GM21576 (cell line): ENCODE measurements at regions not wholly inside any gene's neighbourhood (a gene's known extent, or its start where the extent isn't known, plus 50 kb on each side); places are given as distances from the start of the nearest gene placed in this dataset.

ENCODE experiments used
- ATAC-seq: cut with Tn5 transposase; IDR thresholded peaks from one replicate; pipeline ENCODE4 v1.9.1; 2021; ENCODE audit warnings: mild to moderate bottlenecking, moderate library complexity; ENCODE audit not compliant: unreplicated experiment

- ATAC-seq: no peak
Measured at GRCh38 chr2:67812682-67813081, 250.1 kb downstream of the C1D start.

GRCh38 chr2:67823726-67824125 lies 239.1 kb downstream of the C1D start:
- no peak for ATAC-seq

DNA sequence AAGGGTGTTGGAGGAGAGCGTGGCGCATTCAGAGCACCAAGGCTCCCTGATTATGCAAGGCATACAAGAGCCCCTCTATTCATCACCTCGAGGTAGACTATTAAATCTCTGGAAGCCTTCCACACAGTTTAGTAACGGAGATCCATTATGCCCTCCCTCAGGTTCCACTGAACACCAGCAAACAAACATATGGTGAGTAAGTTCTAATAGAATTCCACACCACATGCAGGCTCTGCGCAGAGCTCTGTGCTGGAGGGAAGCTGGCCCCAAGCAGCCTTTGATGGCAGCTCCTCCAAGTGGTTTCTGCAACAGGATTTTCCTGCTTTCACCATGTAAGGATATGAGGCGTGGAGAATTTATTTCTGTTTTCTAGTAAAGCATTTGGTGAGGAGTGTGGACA lies 238.6 kb downstream of the C1D start:
- no peak for ATAC-seq

- ATAC-seq: no peak
Measured at GRCh38 chr2:67825476-67825875, 237.3 kb downstream of the C1D start.

GRCh38 chr2:67828066-67828465 lies 234.7 kb downstream of the C1D start:
- no peak for ATAC-seq

- no peak for ATAC-seq
Measured at GRCh38 chr2:67829470-67829869, 233.3 kb downstream of the C1D start.

GRCh38 chr2:67833632-67834031 lies 229.2 kb downstream of the C1D start:
- no peak for ATAC-seq

- ATAC-seq: no peak
Measured at GRCh38 chr2:67834482-67834881, 228.3 kb downstream of the C1D start.

DNA sequence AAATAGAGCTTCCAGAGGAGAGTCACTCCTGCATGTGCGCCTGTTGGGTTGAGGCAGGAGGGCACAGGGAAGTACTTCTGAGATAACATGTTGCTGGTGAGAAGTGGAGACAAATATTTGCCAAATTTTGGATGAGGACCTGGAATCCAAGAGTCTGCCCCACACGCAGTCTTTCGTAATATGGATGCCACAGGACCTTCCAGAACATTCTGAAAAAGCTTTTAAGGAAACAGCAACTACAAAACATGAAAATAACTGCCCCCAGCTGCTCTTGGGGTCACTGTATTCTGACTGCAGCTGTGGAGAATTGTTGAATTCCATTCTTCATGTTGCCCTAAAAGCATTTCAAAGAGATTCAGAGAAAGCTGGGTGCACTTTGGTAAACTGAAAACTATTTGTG lies 227.5 kb downstream of the C1D start:
- ATAC-seq: no peak

GRCh38 chr2:67836866-67837265 lies 225.9 kb downstream of the C1D start:
- ATAC-seq: no peak

DNA sequence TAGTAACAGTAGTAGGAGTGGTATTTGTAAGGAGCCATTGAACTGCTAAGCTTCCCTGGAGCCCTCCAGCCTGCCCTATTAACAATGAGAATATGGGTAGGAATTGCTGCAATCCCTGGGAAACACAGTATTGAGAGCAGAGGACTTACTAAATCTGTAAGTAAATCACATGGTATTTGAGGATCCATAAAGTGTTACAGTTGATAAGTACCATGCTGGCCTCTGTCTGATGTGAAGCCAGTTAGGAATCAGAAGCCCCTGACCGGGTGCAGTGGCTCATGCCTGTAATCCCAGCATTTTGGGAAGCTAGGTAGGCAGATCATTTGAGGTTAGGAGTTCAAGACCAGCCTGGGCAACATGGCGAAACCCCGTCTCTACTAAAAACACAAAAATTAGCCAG lies 224.6 kb downstream of the C1D start:
- ATAC-seq: no peak

- ATAC-seq: no peak
Measured at GRCh38 chr2:67839242-67839641, 223.6 kb downstream of the C1D start.

DNA sequence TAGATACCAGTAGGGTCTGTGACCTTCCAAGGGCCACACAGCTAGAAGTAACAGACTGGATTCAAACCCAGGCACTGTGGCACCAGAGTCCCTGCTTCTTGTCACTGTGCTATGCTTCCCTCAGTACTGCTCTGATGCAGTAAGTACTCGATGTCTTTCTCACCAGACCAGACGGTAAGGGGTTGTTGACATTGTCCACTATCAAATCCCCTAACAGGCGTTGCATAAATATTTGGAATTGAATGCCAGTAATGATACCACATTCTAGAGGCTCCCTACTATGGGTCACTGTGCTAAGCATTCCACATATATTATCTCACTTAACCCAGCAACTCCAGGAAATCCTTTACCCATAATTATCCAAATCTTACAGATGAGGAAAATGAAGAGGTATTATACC lies 223.1 kb downstream of the C1D start:
- no peak for ATAC-seq

DNA sequence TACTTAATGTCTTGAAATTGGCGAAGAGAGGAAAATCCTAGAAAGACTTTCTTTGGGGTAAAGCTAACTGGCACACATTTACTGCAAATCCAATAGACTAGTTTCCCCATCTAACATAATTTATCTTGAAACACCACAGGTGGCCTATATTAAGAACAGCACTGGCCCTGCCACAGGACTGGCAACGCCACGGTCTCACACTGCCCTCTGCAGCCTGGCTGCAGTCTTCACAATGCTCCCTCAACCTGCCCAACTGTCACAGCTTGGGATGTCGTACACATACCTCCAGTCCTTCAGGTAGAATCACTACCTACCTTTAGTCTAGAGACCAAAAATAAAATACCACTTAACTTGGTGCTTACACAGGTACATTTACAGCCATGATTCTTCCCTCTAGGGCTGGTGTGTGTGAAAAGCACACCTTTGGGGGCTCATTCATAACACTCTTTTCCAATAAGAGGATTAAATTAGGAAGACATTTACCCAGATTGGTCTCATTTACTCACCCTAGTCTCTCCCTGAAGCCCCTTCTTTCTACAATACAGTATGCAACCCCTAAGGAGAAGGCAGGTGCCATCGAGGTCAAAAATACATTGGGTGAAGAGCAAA lies 222.2 kb downstream of the C1D start:
- ATAC-seq: peak; percentile 67

- ATAC-seq: no peak
Measured at GRCh38 chr2:67841711-67842110, 221.1 kb downstream of the C1D start.

DNA sequence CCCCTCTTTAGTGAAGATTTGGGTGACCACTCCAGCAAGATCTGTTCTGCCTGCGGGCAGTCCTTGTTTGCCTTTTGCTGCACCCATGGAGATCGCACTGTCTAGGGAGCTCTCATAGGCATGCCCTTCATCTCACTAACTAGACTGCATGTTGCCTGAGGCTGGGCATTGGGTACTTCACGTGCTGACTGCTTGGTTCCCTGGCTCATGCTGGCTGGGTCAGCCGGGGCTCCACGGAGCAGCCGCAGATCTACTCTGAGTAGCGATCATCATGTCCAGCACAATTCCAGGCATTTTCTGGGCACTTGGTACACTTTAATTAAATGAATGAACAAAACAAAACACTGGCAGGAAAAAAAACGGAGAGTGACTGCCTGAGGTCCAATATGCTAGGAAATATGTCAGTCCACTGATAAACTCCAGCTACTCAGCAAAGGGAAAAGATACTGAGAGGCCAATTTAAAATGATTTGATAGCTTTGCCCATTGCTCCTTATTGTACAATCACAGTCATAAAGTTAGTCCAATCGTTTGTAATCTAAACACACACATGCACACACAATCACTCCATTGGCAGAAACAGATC lies 220.3 kb downstream of the C1D start:
- no peak for ATAC-seq

DNA sequence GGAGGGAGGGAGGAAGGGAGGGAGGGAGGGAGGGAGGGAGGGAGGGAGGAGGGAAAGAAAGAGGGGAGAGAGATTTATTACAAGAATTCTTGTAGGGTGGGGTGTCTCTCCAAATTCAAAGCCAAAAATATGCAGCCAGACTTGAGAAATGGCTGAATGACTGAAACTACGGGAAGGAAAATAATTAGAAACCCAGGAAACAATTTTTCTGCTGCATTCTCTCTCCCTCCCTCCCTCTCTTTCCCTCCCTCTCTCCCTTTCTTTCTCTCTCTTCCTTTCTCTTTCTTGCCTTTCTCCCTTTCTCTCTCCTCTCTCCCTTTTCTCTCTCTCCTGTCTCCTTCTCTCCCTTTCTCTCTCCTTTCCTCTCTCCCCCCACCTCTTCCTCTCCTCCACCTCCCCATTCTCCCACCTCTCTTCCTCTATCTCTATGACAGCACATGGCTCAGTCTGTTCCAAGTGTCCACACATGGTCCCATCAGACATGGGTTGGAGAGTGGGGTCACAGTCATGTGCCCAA lies 218.7 kb downstream of the C1D start:
- ATAC-seq: no peak

DNA sequence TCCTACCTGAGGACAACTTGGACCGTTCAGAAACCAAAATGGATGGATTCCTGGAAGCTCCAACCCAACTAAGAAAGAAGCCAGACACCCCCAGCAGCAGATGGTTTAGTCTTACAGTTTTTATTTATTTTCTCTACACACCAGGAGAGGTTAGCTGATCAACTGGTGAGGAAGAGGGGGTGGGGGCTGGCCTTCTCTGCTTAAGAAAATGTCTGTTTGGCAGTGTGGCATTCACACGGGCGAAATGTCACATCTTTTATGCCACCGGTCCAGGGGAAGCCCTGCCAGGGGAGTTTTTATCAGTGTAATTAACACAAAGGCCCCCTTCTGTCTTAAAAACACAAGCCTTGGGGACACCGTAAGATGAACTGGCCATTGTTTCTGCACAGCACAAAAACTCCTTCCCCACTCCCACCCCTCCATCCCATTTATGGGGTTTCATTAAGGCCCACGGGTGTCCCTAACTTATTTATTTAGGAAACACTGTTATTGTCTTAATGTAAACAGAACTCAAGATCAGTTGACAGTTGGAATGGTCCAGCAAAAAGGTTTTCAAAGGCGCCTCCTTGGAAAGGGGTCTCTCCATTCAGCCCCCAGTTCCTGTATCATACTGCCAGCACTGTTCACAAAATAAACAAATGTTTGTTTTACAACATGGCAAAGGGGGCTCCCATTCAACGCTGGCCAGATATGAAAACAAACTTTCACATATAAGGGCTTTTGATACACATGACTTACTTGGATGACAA lies 217.0 kb downstream of the C1D start:
- ATAC-seq: no peak

DNA sequence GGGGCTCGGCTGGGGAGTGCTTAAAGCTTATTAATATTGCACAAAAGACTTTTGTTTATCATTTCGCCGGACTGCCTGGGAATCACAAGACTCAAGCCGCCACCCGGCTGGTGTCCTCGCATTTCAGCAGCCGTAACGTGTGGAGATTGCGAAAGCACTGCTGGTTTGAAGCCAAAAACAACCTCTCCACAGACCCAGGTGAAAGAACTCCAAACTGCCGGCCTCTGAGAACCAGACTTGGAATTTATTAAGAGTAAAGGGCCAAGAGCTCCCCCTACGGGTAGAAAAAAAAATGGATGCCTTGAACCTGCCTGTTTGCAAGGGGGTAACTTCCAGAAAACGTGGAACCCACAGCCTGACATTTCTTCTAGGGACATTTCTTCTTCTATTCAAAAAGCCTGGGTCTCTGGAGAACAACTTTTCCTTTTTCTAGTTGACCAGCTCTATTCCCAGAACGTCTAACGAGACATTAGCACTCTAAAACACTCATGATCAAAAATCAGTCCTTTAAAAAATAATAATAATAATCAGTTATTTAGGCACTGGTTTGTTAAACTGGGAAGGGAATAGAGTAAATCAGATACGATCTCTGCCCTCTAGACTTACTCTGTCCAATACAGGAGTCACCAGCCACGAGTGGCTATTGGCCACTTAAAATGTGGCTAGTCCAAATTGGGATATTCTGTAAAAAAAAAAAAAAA lies 216.3 kb downstream of the C1D start:
- no peak for ATAC-seq

DNA sequence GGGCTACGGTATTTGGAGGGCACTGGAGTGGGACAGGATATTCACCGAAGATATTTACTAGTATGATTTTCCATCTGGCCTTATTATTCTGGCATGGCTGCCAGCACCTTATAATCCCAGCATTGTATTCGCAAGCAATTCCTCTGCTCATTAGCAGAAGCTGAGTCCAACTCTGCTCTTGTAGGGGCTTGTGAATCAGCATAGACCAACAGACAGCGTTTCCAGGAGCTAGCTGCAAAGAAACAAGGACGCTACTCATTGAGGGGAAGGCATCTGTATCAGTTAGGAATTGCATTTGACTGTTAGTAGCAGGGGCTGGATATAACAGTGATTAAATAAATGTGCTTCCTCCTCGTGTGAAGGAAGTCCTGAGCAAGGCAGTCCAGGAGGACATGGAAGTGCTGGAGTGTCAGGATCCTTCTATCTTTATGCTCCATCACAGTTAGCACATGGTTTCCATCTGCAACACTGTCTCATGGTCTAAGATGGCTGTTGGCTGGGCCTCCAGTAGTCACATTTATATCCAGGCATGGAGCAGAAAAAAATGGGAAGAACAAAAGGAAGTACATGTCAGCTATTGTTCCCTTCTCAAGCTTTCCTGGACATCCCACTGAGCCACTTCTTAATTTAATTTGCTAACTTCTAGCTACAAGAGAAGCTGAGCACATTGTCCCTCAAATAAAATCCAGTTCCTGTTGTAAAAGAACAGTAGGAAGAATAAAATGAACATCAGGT lies 214.1 kb downstream of the C1D start:
- ATAC-seq: no peak

DNA sequence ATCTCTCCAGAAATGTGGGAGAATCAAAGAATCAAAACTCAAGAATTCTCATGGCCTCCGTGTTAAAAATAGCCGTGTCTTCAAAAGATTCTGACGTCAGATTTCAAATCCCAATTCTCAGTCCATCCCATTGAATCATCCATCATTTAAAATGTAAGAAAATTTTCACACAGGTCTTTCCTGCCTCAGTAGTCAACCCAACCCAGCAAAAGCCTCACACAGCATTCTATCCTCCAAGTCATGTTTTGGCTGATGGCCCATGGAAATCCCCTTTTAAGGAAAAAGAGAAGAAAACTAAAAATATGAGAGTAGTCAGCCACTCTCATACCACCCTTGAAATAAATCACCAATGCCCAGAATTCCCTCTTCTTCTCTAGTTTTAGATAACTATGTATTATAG lies 211.8 kb downstream of the C1D start:
- no peak for ATAC-seq
